Stimulated activated CD8-positive, alpha-beta memory T cell treated with anti-CD3 and anti-CD28 coated beads, Interleukin-7, amount 100 ng/mL, for 1 hour (primary cell): ENCODE measurements at regions not wholly inside any gene's neighbourhood (a gene's known extent, or its start where the extent isn't known, plus 50 kb on each side); places are given as distances from the start of the nearest gene placed in this dataset.
"Not testable (repeated sequence)": the region's sequence is repeated elsewhere in the genome, so short reads cannot be mapped to it uniquely, and the experiment has no call there.

Experiments used
- DNase-seq, 2 donors: peaks; one replicate each; pipeline ENCODE4 v3.0.0-alpha.2; 2020; ENCODE audit warnings: low read depth in 2 of 2

DNA sequence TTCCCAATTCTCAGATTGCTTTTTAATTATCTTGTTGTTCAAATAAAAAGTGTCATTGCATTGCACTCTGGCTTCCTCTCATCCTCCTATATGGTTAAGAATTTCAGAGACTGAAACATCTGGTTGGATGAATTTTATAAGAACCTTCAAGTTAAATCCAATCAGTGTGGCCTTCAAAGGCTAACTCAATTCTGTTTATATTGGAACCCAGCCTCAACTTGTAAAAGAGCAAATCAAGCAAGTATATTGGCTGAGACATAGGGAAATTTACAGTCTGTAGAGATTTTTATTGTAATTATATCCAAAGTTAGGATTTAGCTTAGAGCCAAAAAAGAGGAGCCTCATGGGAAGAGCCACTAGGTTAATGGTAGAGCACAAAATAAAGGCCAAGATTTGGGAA lies 159.9 kb upstream of the FER start:
- no peak for DNase-seq

DNA sequence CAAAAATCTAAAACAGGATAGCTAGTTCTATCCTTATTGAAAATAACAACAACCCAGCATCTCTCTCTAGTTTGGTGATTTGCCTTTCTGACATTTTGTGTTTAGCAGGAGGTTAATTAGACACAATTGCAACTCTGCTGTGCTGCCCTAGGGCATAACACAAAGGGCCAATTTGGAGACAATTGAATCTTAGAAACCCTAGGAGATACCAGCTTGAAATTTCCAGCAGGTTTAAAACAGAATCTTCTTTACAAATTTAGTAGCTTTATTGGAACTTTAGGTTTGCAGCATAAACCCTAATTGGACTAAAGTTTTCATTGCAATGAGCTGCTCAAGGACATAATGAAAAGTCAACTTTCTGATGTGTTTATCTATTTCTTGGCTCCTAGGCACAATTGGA lies 166.7 kb upstream of the FER start:
- DNase-seq, result no peak

DNA sequence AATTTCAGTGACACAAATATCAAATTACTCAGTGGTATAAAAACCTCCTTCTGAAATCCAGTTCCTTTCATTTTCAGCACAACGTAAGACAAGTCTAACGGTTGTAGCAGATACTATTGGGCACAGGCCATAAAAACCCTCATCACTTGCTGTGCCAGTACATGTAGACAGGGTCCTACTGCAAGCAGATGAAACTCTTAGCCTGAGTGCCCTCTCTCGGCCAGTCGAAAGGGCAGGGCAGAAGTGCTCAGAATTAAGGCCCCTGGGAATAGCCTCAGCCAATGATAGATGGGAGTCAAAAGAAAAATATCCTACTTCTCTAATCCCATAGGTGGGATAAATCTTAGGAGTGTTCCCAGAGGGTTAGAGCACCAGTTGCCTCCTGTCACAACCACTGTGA lies 168.5 kb upstream of the FER start:
- DNase-seq, result no peak

DNA sequence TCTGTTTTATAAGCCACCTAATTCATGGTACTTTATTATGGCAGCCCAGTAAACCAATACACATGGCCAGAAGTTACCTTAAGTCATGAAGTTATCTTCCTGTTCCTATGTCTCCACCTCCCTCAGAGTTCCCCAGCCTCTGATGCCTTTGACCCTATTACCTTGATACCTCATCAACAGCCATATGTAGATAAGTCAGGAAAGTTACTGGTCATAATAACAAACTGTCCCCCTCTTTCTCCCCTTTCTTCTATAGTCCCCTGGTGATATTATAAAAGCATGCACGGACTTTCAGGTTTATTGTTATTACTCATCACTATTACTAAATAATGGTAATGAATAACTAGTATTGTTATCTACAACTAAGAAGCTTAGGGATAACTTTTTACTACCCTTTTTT lies 168.9 kb upstream of the FER start:
- DNase-seq, result no peak

DNA sequence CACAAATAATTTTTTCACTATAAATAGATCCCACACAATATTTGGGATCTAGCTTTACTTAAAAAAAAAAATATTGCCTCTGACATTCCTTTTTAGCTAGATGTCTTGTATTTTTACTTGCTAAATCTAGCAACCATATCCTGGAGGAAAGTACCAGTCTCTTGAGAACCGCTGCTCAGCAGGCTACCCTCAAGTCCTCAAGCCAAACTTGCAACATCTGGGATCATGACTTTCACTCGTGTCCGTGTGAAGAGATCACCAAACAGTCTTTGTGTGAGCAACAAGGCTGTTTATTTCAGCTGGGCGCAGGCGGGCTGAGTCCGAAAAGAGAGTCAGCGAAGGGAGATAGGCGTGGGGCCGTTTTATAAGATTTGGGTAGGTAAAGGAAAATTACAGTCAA lies 180.3 kb upstream of the FER start:
- no peak for DNase-seq

DNA sequence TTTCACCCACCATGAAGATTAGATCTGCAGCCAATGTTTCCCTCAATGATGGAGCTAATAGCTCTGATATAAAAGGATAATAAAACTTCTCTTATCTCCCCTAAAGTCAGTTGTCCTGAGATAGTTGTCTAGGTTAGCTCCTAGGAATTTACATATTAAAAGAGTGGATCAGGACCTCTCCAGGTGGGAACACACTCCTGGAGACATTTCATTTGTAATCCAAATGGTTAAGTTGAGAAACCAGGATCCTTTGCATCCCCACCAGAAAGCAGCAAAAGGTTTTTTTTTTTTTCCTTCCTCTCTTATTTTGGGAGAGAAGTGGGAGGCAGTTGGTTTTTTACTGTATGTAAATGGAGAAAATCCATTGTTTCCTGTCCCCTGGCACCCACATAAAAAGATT lies 182.5 kb upstream of the FBXL17 start:
- no peak for DNase-seq

DNA sequence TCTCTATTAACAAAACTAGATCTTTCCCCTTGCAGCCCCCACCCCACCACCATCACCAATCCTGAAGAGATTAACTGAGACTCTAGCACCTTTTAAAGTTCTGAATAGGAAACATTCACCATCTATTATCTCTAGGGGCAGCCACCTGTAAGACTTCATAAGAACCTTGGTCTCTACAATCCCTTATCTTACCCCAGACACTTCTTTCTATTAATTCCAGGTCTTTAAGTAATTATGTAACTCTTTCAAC lies 180.2 kb upstream of the FBXL17 start:
- DNase-seq, result no peak

DNA sequence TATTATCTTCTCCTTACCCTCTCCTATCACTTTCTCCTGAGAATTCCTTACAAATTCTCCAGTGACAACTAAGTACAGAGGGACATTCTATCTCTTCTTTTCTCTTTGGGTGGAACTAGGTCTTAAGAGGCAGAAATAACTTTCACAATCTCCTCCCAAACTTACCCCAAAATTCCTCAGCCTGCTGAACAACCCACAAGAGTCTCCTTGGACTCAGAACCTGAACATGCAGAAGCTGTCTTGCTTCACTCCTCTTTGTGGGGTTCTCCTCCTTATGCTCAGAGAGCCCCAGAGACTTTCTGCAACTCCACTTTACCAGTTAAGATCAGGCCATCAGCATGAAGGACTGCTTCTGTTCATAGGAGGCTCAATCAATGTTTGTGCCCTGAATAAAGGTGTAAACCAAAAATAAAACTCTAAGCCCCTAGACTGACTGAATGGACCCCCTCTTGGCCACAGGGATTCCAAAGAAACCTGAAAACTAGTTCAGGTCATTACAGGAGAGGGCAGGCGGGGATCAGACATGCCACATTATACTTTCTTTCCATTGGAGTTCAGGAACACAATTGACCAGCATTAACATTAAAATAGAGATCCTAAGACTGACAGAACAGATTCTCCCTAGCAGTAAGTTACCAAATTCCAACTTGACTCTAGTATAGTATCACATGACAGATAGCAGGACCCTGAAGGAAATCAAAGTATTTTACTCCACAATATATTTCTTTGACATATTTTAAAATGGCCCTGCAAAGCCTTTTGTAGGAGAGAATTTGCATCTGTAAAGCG lies 179.7 kb upstream of the FBXL17 start:
- no peak for DNase-seq

DNA sequence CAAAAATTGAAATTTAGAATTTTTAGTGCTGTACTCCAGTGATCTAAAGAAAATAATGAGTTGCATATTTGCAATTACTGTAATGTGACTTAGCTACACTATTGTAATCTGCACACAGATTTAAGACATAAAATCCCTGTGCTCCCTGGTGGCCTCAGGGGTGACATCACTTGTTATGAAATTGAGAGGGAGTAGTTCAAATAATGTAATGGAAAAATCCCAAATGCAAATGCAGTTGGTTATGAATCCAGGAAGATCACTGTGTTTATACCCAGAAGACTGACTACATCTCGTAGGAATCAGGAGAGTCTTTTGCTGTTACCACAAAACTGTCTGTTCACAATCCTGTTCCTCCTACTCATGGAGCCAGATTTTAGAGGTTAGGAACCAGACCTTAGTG lies 178.7 kb upstream of the FBXL17 start:
- DNase-seq, result no peak

DNA sequence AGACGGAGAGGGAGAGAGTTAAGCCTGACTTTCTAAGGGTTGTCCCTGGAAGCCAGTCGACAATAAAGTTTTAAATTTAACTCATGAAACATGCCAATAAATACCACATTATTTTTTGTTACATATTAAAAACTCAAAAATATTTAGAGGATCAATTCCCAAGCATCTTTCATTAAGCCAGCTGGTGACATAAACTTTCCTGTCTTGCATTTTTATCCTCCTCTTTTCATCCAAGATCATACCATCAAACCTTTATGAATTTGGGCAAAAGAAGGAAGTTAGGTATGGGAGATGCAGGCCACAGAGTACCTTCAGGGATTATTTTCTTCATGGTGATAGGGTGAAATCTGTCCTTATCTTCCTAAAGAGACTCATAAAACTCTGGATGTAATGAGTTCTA lies 178.3 kb upstream of the FBXL17 start:
- DNase-seq, result no peak

DNA sequence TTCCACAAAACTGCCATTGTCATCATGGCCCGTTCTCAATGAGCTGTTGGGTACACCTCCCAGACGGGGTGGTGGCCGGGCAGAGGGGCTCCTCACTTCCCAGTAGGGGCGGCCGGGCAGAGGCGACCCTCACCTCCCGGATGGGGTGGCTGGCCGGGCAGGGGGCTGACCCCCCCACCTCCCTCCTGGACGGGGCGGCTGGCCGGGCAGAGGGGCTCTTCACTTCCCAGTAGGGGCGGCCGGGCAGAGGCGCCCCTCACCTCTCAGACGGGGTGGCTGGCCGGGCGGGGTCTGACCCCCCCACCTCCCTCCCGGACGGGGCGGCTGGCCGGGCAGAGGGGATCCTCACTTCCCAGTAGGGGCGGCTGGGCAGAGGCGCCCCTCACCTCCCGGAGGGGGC lies 176.9 kb upstream of the FBXL17 start:
- DNase-seq, result not testable (repeated sequence)

DNA sequence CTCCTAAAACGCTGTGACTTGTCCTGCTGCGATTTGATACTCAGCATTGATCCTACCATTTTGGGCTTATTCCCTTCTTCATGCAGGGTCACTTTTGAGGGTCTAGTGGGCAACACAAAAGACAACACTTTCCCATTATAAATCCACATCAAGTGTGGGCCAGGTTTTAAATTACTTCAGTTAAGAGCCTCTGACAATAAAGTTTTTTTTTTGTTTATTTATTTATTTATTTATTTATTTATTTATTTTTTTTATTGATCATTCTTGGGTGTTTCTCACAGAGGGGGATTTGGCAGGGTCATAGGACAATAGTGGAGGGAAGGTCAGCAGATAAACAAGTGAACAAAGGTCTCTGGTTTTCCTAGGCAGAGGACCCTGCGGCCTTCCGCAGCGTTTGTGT lies 176.2 kb upstream of the FBXL17 start:
- not testable (repeated sequence) for DNase-seq

DNA sequence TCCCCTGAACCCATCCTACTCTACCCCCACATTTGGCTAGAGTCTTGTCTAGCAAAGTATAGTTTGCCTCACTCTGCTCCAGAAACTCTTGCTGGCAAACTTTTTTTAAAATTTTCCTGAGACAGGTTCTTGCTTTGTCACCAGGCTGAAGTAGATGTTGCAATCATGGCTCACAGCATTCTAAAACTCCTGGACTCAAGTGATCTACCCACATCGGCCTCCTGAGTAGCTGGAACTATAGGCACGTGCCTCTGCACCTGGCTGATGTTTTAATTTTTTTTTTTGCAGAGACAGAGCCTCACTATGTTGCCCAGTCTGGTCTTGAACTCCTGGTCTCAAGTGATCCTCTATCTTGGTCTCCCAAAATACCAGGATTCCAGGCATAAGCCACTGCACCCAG lies 175.8 kb upstream of the FBXL17 start:
- DNase-seq, result no peak

DNA sequence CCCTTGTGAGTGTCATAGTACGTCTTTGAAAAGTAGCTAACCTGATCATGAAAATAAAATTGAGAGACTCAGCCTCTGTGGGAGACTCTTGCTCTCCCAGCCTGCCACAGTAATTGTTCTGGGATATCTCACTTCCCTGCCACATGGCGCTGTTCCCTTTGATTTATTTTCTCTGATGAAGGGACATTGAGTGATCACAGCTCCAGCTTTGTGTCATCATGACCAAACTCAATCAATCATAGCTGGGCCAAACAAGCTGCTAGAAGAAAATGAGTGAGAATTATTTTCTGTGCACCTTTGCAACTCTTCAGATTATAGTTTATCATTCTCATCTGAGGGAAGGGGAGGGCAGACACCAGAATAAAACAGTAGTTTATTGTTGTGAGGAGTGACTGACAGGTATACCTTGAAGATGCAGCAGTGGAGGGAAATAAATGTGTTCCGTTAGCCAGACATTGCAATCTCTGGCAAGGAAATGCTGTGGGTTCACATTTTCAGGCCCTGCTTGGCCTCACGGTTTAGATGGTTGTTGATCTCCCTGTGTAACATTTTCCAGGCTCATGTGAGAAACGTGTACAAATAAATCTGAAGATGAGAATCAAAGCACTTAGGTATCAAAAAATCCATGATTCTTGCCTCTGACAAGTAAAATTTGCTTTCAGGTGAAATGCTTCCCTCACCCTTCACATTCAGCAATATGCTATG lies 174.7 kb upstream of the FBXL17 start:
- DNase-seq, result no peak

DNA sequence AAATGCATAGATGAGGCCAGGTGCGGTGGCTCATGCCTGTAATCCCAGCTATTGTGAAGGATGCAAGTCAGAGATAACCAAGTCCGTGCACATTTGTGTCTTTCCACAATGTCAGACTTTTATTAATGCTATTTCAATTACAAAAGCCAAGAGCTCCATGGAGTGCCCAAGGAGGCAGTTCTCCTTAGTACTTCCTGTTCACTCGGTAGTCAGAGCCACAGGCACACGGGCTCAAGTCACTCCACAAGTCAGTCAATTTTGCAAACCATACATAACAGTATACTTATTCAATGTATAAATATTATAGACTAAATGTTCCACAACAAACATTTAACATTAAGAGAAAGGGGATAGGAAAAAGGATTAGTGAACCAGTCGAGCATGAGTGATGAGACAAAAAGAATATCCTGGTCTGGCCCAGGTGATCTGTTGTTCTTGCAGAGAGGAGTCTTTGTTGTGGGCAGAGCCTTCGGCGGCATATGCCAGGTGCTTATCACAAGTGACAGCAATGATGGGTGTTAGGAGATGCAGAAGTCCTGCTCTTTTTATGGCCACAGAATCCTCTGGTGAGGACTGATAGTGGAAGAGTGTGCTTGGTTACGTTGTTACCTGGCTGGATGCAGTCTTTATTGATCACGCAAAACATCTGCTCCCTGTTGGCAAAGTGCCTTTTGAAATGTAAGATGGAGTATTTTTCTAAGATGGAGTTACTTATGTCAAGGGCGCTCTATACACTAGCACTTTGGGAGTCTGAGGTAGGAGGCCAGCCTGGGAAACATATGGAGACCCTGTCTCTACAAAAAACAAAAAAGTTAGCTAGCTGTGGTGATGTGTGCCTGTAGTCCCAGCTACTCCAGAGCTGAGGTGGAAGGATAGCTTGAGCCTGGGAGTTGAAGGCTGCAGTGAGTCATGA lies 167.0 kb upstream of the FBXL17 start:
- no peak for DNase-seq

DNA sequence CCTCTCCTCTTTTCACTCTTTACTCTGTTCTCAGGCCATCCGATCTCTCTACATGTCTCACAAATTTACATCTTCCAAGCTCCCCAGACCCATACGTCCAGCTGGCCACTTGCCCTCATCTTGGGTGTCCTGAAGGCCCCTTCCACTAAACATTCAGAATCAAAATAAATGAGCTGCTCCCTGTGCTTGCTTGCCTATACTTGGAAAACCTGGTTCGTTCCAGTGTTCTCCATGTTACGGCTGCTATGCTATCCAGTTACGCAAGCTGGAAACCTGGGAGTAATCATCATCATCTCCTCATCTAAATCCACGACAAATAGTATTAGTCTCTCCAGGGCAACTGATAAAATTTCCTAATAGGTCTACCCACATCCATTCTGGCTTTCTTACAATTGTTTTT lies 165.0 kb upstream of the FBXL17 start:
- no peak for DNase-seq

DNA sequence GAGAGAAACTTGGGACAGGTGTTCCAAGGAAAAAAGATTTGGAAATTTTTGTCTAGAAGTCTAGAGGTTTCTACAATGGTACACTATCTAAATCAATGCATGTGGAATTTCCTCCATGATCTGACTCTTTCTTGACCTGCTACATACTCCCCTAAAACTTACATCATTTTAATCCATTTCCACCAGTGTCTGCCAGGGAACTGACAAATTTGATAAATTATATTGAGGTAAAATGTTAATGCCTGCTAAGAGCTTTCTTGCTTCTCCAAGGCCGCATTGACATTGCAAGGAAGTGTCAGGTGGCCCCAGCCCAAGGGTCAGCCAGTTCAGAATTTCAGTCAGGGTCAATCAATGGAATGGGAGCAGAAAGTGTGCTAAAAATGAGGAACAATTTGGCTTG lies 163.4 kb upstream of the FBXL17 start:
- DNase-seq, result no peak

DNA sequence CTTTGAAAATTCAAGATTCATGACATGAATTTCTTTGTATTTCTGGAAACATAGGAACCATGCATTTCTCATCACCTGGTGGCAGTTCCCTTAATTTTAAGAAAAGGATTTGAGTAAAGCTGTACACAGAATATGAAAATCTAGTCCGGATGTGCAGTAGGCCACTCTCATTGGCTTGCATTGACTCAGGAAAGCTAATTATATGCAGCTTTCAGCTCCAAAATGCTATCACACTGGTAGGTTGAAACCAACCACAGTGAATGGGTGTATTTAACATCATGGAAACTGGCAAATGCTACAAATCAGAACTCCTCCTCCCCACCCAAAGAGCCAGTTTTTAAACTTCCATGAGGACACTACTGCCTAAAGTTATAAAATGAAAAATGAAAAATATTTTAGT lies 161.6 kb upstream of the FBXL17 start:
- no peak for DNase-seq

DNA sequence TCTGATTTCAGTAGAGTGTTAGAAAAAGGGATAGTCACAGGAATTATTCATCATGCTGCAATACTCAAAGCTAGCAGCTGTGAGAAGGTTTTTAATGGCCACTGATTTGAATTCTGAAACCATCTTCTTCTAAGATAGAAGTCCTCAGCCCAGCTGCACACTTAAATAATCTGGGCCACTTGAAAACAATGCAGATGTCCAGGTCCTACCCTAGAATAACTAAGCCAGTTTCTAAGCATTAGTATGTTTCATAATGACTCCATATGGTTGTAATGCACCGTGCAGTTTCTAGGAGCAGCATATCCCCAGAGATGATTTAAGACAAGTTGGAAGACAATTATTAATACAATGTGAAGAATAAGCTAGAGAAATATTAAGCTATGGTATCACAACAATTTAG lies 159.9 kb upstream of the FBXL17 start:
- no peak for DNase-seq

DNA sequence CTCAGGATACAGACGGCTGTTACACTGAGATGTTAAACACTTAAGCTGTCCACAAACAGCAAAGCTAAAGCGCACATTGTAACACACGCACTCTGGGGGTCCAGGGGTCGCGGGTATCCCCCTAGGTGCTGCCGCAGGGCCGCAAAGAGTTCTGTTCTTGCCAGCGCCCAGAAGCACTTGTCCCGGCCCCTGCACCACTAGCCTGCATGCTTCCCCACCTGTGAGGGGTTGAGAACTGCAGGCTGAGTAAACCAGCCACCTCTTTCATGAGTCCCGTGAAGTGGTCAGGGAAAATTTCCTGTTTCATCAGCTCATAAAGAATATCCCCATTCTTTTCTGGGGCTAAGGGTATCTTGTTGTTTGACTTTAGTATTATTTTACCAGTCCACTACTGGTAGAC lies 154.4 kb upstream of the FBXL17 start:
- no peak for DNase-seq

DNA sequence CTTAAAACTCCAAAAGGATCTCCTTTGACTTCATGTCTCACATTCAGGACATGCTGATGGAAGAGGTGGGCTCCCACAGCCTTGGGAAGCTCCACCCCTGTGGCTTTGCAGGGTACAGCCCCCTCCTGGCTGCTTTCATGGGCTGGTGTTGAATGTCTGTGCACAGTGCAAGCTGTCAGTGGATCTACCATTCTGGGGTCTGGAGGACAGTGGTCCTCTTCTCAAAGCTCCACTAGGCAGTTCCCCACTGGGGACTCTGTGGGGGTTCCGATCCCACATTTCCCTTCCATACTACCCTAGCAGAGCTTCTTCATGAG lies 150.2 kb upstream of the FBXL17 start:
- DNase-seq, result not testable (repeated sequence)

DNA sequence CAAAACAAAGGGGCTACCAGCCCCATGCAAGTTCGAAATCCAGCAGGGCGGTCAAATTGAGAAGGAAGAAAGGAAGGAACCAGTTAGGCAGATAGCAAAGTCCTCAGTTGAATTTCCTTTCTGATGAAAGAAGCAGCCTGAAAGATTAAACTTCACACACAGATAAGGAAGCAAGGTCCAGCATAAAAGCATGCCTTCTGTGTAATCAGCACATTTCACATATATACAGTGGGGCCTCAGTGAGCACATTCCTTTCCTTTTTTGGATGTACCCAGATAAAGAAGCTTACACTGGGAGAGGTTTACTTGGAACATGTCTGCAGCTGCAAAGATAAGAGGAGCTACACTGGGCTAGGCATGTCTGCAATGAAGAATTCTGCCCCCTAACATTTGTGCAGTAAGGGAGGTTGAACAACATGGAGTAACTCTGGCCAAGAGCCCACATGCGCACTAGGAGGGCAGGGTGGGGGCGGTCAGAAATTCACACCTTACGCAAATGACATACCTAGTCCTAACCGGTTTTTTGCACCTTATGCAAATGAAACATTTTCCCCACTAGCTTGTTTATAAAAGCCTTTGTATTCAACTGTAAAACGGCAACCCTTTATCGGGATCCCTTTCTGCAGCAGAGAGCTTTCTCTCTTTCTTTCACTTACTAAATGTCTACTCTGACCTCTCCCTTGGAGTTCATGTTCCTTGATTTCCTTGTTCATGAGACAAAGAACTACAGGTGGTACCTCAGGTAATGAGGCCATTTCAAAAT lies 149.7 kb upstream of the FBXL17 start:
- DNase-seq, result no peak
